H1 (cell line): ENCODE measurements at regions not wholly inside any gene's neighbourhood (a gene's known extent, or its start where the extent isn't known, plus 50 kb on each side); places are given as distances from the start of the nearest gene placed in this dataset.

Source experiments
- HDAC2 ChIP-seq, 2 experiments: fragments of 300-600 bp in 1 of 2; sonication (generic) in 1 of 2; IDR thresholded peaks; 2 replicates each; pipeline ENCODE4 v1.6.1; 2011 to 2012; ENCODE audit warnings: low read depth in 2 of 2, low read length in 2 of 2, mild to moderate bottlenecking in 2 of 2, moderate library complexity in 2 of 2, borderline replicate concordance in 1 of 2, inconsistent platforms in 1 of 2
- MAFK ChIP-seq: IDR thresholded peaks from 2 replicates; pipeline ENCODE4 v1.6.1; 2012; ENCODE audit warnings: low read depth, mild to moderate bottlenecking, improper control_type of control experiment, low read length
- NANOG ChIP-seq: IDR thresholded peaks from 2 replicates; pipeline ENCODE4 v1.6.1; 2011; ENCODE audit warnings: low read length, low read depth, mild to moderate bottlenecking, inconsistent platforms; ENCODE audit not compliant: insufficient read depth, poor library complexity, severe bottlenecking
- SP4 ChIP-seq: IDR thresholded peaks from 2 replicates; pipeline ENCODE4 v1.6.1; 2012; ENCODE audit warnings: low read length, inconsistent platforms
- TAF1 ChIP-seq: IDR thresholded peaks from 2 replicates; pipeline ENCODE4 v1.6.1; 2011; ENCODE audit warnings: mild to moderate bottlenecking, low read depth, low read length
- TEAD4 ChIP-seq: IDR thresholded peaks from 2 replicates; pipeline ENCODE4 v1.6.1; 2012; ENCODE audit warnings: low read depth, low read length, inconsistent platforms, mixed read lengths

DNA sequence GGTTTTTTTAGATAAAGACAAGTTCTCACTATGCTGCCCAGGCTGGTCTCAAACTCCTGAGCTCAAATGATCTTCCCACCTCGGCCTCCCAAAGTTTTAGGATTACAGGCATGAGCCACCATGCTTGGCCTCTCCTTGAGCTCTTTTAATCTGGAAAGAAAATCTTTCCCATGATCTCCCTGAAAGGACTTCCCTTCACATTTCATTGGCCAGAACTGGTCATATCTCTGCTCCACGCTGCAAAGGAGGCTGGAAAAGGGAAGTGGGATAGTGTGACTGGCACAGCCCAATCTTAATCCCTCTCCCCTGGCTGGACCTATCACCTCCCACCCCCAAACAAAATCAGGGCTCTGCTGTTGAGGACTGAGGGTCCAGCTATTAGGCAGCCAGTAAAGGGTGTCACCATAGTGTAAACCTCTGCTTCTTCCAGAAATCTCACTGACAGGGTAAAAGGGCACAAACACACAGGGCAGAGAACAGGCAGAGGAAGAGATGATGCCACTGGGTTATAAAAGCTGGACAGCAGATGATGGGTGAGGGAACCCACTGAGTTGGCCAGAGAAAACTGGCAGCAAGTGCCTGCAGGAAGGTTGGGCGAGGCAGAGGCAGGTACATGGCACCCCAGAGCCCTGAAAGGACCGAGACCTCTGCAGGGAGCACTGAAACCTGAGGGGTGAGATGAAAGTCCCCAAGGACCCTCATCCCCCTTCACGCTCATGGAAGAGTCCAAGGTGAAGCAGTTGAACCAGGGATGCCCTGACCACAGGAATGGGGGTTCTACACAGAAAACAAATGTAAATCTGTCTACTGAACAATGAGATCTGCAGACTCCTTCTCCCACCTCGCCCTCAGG, 83.1 kb upstream of the PTPN1 start (continued):
- TF ChIP-seq SP4 (no peak), NANOG (no peak), TEAD4 (no peak), MAFK (no peak), TAF1 (no peak), HDAC2 (IDR thresholded peaks at IDR 0.05; ENCODE audit: borderline replicate concordance in 1 of 2, low read depth in 2 of 2, low read length in 2 of 2) (no peak)
